Large intestine (tissue), 3 donors: ENCODE measurements at regions not wholly inside any gene's neighbourhood (a gene's known extent, or its start where the extent isn't known, plus 50 kb on each side); places are given as distances from the start of the nearest gene placed in this dataset.

ENCODE experiments used
- DNase-seq, 2 donors: peaks; one replicate each; pipeline versions ENCODE4 v3.0.0 to v3.0.0-alpha.2; 2013
- H3K27ac ChIP-seq: one replicate; pipeline ENCODE4 v1.5.1; 2013; ENCODE audit warnings: low read length
- H3K27me3 ChIP-seq: 2 replicates; pipeline ENCODE4 v1.6.1; 2013; ENCODE audit warnings: low read length; ENCODE audit not compliant: control insufficient read depth, insufficient read depth
- H3K36me3 ChIP-seq: 2 replicates; pipeline ENCODE4 v1.6.1; 2013; ENCODE audit warnings: low read length; ENCODE audit not compliant: control insufficient read depth, insufficient read depth
- H3K4me1 ChIP-seq: one replicate; pipeline ENCODE4 v1.6.1; 2013; ENCODE audit warnings: low read length; ENCODE audit not compliant: control insufficient read depth, insufficient read depth
- H3K4me3 ChIP-seq: one replicate; pipeline ENCODE4 v1.5.1; 2013; ENCODE audit warnings: low read length
- H3K9me3 ChIP-seq: one replicate; pipeline ENCODE4 v1.6.1; 2013; ENCODE audit warnings: mild to moderate bottlenecking, low read depth, low read length, moderate library complexity; ENCODE audit not compliant: control insufficient read depth
- WGBS: methylation state at CpG from one replicate; pipeline ENCODE4 v1.1.5; 2013; ENCODE audit warnings: low lambda C conversion rate; ENCODE audit not compliant: insufficient coverage; 5-methylcytosine and 5-hydroxymethylcytosine counted together

DNA sequence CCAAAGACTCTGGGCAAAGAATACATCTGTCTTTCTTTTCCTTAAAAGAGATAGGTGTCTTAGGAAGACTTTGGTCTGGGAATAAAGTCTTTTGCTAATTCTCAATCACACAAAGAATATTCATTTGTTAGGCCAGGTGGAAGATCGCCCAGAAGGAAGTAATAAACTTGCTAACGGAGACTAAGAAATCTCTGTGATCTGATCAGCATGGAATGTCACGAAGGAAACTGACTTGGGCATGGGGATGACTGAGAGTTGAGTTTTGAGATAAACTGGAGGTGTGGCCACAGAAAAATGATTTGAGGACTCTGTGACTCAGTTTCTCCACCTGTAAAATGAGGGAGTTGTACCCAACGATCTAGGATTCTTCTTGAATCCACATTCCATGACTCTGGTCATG is 161.1 kb upstream of the SVIL start:
- no peaks in the 10 kb centered on the region for H3K9me3 ChIP-seq
- DNase-seq: no peak
- H3K27me3 ChIP-seq: no peaks in the 10 kb centered on the region
- H3K4me3 ChIP-seq: no peak overlapping the region
- peaks cover 4% of the 10 kb centered on the region for H3K4me1 ChIP-seq
- no peaks in the 10 kb centered on the region for H3K36me3 ChIP-seq
- WGBS: 57% methylated on average over 3 of the region's 4 CpGs
- peak overlapping the region; percentile 22 for H3K27ac ChIP-seq

DNA sequence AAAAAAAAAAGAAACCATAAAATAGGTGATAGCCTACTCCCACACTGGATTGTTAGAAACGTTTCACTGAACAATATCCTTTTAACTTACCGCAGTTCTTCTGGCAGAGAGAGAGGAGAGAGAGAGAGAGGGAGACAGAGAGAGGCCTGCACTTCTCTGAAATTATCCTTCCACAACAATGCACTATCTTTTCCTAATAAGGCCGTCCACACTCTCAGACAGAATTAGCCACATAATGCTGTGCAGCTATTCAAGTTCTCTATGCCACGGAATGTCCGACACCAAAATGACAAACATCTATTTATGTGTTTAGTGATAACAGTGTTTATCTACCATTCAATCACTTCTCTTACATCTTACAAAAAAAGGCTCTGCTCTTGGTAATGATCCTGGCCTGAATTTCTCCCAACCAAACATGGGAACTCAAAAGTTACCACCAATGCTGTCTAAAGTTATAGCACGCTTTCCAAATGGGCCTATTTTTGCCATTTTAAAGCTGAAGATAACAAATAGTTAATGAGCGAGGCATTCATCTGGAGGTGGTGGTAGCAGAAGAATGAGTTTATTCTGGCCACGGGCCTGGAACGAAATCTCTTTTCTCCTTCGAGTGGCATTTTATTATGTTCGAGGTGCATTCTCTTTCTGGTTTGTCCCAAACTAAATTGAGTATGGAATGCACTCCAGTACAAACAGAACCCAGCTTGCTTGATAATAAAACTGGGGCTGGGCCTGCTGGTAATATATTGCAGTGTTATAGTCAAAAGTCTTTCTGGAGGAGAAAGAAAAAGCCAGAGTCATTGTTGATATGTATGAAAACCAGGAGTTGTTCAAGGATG is 160.2 kb upstream of the SVIL start:
- Histone ChIP-seq H3K36me3 (no peaks in the 10 kb centered on the region), H3K4me1 (peaks cover 4% of the 10 kb centered on the region), H3K4me3 (no peak overlapping the region), H3K27ac (peak overlapping the region; percentile 16), H3K27me3 (no peaks in the 10 kb centered on the region), H3K9me3 (no peaks in the 10 kb centered on the region)
- WGBS: 92% methylated on average over 2 of the region's 11 CpGs
- DNase-seq: no peak

DNA sequence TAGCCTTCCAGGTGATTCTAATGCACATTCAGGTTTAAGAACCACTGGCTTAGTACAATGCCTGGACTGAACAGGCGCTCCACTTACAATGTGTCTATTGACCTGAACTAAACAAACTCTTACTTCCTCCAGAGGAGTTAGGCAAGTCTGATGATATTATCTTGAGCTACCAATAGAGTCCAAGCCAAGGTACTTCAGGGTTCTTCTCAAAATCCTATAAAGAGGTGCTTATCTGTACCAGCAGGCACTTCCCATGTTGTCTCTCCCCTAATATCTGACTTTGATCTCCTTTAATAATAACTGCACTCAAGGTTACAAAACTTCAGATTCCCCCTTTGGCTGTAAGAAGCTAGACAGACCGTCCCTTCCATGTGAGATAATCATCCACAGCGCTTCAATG is 157.0 kb upstream of the SVIL start:
- Histone ChIP-seq H3K4me1 (peaks cover 4% of the 10 kb centered on the region), H3K27me3 (no peaks in the 10 kb centered on the region), H3K4me3 (no peak overlapping the region), H3K27ac (no peak overlapping the region), H3K36me3 (no peaks in the 10 kb centered on the region), H3K9me3 (no peaks in the 10 kb centered on the region)
- no peak for DNase-seq
- 60% methylated on average over 1 of the region's 3 CpGs for WGBS

DNA sequence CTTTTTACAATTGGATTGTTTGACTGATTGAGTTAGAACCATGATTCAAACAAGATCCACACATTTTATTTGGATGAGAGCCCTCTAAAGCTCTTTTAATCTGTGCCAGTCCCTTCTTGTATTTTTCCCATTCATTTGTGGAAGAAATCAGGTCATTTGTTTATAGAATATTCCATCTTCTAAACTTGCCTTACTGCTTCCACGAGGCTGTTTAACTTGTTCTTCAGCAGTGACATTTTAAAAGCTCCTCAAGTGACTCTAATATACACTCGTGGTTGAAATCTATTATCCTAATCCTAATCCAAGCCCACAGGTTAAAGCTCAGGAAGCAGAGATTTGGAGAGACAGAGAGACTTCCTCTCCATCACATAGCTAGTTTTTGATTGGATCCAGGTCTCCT is 155.4 kb upstream of the SVIL start:
- no peak overlapping the region for H3K27ac ChIP-seq
- H3K36me3 ChIP-seq: no peaks in the 10 kb centered on the region
- no peaks in the 10 kb centered on the region for H3K9me3 ChIP-seq
- DNase-seq: no peak
- no peak overlapping the region for H3K4me3 ChIP-seq
- no CpG with 5 or more reads among the region's 2 CpGs for WGBS
- no peaks in the 10 kb centered on the region for H3K27me3 ChIP-seq
- H3K4me1 ChIP-seq: no peaks in the 10 kb centered on the region

DNA sequence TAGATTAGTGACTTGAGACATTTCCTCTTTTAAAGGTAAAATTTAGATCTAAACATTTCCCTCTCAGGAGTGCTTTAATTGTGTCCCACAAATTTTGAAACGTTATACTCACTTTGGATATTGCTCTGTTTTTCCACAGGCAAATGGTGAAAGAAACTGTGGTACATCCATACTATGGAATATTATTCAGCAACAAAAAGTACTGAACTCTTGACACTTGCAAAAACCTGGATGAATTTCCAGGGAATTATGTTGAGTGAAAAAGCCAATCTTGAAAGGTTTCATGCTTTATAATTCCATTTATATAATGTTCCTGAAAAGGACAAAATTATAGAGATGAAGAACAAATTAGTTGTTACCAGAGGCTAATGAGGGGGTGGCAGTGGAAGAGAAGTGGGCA is 153.3 kb upstream of the SVIL start:
- Histone ChIP-seq H3K27ac (no peak overlapping the region), H3K36me3 (no peaks in the 10 kb centered on the region), H3K9me3 (no peaks in the 10 kb centered on the region), H3K27me3 (no peaks in the 10 kb centered on the region), H3K4me1 (no peaks in the 10 kb centered on the region), H3K4me3 (no peak overlapping the region)
- DNase-seq: no peak
- WGBS: no CpG with 5 or more reads among the region's 1 CpG

DNA sequence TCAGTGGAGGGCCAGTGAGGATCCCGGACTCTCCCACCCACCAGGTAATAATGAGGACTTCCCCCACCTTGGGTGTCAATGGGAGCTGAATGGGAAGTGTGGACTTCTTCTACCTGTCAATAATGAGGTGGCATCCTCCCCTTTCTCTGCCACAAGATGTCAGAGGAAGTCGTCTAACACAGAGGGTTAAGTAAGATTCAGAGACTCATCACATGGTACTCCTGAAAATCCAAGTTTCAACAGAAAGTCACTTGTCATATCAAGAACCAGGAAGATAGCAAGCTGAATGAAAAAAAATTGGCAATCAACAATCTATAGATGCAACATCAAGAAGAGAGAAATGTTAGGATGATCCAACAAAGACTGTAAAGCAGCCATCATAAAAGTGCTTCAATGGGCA is 150.9 kb upstream of the SVIL start:
- no peaks in the 10 kb centered on the region for H3K36me3 ChIP-seq
- H3K4me3 ChIP-seq: no peak overlapping the region
- no peak overlapping the region for H3K27ac ChIP-seq
- no CpG with 5 or more reads among the region's 2 CpGs for WGBS
- no peak for DNase-seq
- H3K9me3 ChIP-seq: no peaks in the 10 kb centered on the region
- no peaks in the 10 kb centered on the region for H3K4me1 ChIP-seq
- no peaks in the 10 kb centered on the region for H3K27me3 ChIP-seq

DNA sequence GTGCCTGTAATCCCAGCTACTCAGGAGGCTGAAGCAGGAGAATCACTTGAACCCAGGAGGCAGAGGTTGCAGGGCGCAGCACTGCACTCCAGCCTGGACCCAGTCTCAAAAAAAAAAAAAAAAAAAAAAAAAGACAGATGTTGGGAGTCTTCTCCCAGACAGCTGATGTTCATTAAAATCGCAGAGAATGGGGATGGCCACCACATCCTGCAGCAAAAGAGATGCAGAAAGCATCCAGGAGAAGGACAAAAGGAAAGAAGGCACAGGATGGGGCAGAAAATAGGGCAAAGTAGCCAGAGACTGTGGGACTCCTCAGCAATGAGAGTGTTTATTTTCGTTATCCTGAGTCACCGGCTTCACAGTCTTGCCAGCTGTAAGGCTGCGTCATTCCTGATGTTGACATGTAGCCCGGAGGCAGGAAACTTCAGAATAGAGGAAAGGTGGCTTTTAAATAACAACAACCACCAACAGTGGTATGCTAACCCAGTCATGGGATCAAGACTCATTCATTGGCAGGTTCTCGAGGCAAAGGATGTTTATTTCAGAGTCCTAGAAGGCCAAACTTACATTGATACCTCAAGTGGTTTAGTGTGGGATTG is 149.5 kb upstream of the SVIL start:
- H3K27ac ChIP-seq: no peak overlapping the region
- no peaks in the 10 kb centered on the region for H3K27me3 ChIP-seq
- H3K4me1 ChIP-seq: no peaks in the 10 kb centered on the region
- no peaks in the 10 kb centered on the region for H3K36me3 ChIP-seq
- no peaks in the 10 kb centered on the region for H3K9me3 ChIP-seq
- WGBS: no CpG with 5 or more reads among the region's 7 CpGs
- H3K4me3 ChIP-seq: no peak overlapping the region
- DNase-seq: peak in 1 of 2 donors; percentile 23

DNA sequence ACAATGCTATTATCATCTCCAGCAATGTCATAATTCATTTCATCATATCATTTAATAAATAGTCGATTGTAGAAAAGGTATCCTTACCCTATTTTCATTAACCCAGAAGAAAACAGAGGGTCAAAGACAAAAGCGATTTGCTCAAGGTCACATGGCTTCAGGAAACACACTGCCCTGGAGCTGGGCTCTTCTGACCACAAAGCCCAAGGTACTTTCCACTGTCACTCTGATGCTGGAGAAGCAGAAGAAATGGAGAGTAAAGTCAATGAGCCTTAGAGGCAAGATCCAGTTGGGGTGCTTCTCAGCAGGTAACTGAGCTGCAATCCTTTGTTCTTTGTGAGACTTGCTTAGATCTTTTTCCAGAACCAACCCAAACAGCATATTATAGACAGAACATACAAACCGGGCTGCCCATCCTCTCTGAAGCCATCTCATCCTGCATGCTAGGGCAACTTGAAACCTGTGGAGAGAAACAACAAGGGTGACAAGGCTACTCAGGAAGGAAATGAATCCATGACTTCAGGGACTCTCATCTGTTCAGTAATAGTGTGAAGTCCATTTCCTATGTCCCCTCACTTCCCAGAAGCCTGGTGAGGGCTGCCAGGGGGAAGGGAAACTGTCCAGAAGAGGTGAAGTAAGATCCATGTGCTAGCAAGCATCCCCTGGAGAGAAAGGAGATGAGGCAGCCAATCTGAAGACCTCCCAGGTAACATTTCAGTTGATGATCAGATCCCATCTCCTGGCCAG is 148.6 kb upstream of the SVIL start:
- no peak for DNase-seq
- no peak overlapping the region for H3K27ac ChIP-seq
- no peak overlapping the region for H3K4me3 ChIP-seq
- H3K4me1 ChIP-seq: no peaks in the 10 kb centered on the region
- no CpG with 5 or more reads among the region's 3 CpGs for WGBS
- no peaks in the 10 kb centered on the region for H3K9me3 ChIP-seq
- no peaks in the 10 kb centered on the region for H3K27me3 ChIP-seq
- H3K36me3 ChIP-seq: no peaks in the 10 kb centered on the region

DNA sequence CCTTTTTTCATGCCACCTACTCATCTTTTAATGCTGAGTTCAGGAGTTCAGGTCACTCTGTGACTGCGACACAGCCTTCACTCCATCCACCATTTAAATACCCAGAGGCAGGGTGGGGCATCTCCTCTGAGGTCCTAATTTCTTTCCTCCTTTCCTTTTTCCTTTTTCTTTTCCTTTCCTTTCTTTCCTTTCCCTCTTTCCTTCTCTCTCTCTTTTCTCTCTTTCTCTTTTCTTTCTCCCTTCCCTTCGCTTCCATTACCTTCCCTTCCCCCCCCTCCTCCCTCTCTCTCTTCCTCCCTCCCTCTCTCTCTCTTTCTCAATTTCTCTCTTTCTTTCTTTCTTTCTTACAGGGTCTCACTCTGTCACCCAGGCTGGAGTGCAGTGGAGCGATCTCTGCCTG is 145.9 kb upstream of the SVIL start:
- Histone ChIP-seq H3K27me3 (no peaks in the 10 kb centered on the region), H3K4me3 (no peak overlapping the region), H3K36me3 (no peaks in the 10 kb centered on the region), H3K27ac (no peak overlapping the region), H3K9me3 (no peaks in the 10 kb centered on the region), H3K4me1 (no peaks in the 10 kb centered on the region)
- DNase-seq: no peak
- 83% methylated on average over 2 of the region's 3 CpGs for WGBS

DNA sequence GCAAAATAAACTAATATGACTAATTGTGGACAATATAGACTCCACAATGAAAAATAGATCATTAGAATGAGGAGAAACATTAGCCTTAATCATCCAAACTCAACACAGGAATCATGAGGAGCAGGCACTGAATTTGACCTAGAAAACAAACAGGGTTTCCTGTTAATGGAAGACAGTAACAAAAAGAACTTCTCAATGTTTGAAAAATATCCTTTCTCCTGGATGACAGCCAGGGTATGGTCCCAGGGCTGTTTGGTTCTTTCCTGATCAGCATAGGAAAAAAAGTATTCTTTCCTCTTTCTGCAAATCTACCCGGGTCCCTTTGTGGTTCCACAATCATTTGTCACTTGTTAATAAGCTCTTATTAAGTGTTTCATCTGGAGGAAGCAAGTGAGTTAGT is 145.3 kb upstream of the SVIL start:
- no peak for DNase-seq
- no CpG with 5 or more reads among the region's 1 CpG for WGBS
- Histone ChIP-seq H3K4me3 (no peak overlapping the region), H3K9me3 (no peaks in the 10 kb centered on the region), H3K27me3 (no peaks in the 10 kb centered on the region), H3K36me3 (no peaks in the 10 kb centered on the region), H3K27ac (no peak overlapping the region), H3K4me1 (no peaks in the 10 kb centered on the region)
